Fibroblast of lung (primary cell): ENCODE measurements at regions not wholly inside any gene's neighbourhood (a gene's known extent, or its start where the extent isn't known, plus 50 kb on each side); places are given as distances from the start of the nearest gene placed in this dataset.

Source experiments
- DNase-seq, 2 donors: peaks; one replicate each; pipeline versions ENCODE4 v3.0.0 to v3.0.0-alpha.2; 2010; ENCODE audit warnings: low read depth in 2 of 2
- H2AFZ ChIP-seq: 2 replicates; pipeline ENCODE4 v1.5.1; 2012; ENCODE audit warnings: low read length, control low read depth, inconsistent platforms
- H3K27ac ChIP-seq: 2 replicates; pipeline ENCODE4 v1.5.1; 2011; ENCODE audit warnings: low read length, control low read depth; ENCODE audit not compliant: insufficient read depth
- H3K27me3 ChIP-seq: 2 replicates; pipeline ENCODE4 v1.5.1; 2011; ENCODE audit warnings: mild to moderate bottlenecking, low read length; ENCODE audit not compliant: control insufficient read depth, insufficient read depth
- H3K36me3 ChIP-seq: 2 replicates; pipeline ENCODE4 v1.5.1; 2011; ENCODE audit warnings: low read length; ENCODE audit not compliant: control insufficient read depth, insufficient read depth
- H3K4me1 ChIP-seq: 2 replicates; pipeline ENCODE4 v1.5.1; 2011; ENCODE audit warnings: low read length; ENCODE audit not compliant: control insufficient read depth, insufficient read depth; ENCODE audit errors: extremely low read depth
- H3K4me2 ChIP-seq: 2 replicates; pipeline ENCODE4 v1.5.1; 2011; ENCODE audit warnings: low read length, control low read depth; ENCODE audit not compliant: insufficient read depth; ENCODE audit errors: extremely low read depth
- H3K4me3 ChIP-seq, 4 experiments: fragments of 200-600 bp in 1 of 4; sonication (generic) in 1 of 4; replicated peaks in 1 of 4; 2 replicates each; pipeline ENCODE4 v1.5.1; 2011 to 2016; ENCODE audit warnings: low read length in 4 of 4, low read depth in 3 of 4, mild to moderate bottlenecking in 3 of 4, control low read depth in 2 of 4, inconsistent platforms in 1 of 4, mixed read lengths in 1 of 4; ENCODE audit not compliant: insufficient read depth in 1 of 4; ENCODE audit errors: control extremely low read depth in 1 of 4
- H3K79me2 ChIP-seq: 2 replicates; pipeline ENCODE4 v1.5.1; 2012; ENCODE audit warnings: mild to moderate bottlenecking, low read length, inconsistent platforms; ENCODE audit not compliant: control insufficient read depth, insufficient read depth
- H3K9ac ChIP-seq: 2 replicates; pipeline ENCODE4 v1.5.1; 2011; ENCODE audit warnings: mild to moderate bottlenecking, low read length, control low read depth; ENCODE audit not compliant: insufficient read depth
- H3K9me3 ChIP-seq: 2 replicates; pipeline ENCODE4 v1.5.1; 2012; ENCODE audit warnings: low read depth, low read length; ENCODE audit not compliant: control insufficient read depth, insufficient read depth
- H4K20me1 ChIP-seq: 2 replicates; pipeline ENCODE4 v1.5.1; 2011; ENCODE audit warnings: low read length; ENCODE audit not compliant: control insufficient read depth, insufficient read depth; ENCODE audit errors: extremely low read depth
- EZH2 ChIP-seq: IDR thresholded peaks from 2 replicates; pipeline ENCODE4 v1.5.1; 2012; ENCODE audit warnings: low read length, control low read depth, mild to moderate bottlenecking; ENCODE audit errors: missing control alignments
- TF ChIP-seq, protein P1 (sequence below), 2 donors: IDR thresholded peaks in 1 of 2; conservative IDR thresholded peaks in 1 of 2; 1 replicate in 1 of 2; 2 replicates in 1 of 2; pipeline ENCODE4 v1.5.1; 2011 to 2012; ENCODE audit warnings: low read length in 2 of 2, control low read depth in 1 of 2, inconsistent platforms in 1 of 2, low read depth in 1 of 2, mild to moderate bottlenecking in 1 of 2

- Histone ChIP-seq H3K27ac (no peak overlapping the region), H3K4me1 (no peaks in the 10 kb centered on the region), H3K9me3 (no peaks in the 10 kb centered on the region), H4K20me1 (no peaks in the 10 kb centered on the region), H3K79me2 (no peaks in the 10 kb centered on the region), H3K36me3 (no peaks in the 10 kb centered on the region), H2AFZ (no peak overlapping the region), H3K9ac (no peak overlapping the region), H3K27me3 (no peaks in the 10 kb centered on the region), H3K4me2 (no peak overlapping the region), H3K4me3 (no peak overlapping the region)
- DNase-seq = no peak
- TF ChIP-seq EZH2 = no peak
- TF ChIP-seq, protein P1, sequence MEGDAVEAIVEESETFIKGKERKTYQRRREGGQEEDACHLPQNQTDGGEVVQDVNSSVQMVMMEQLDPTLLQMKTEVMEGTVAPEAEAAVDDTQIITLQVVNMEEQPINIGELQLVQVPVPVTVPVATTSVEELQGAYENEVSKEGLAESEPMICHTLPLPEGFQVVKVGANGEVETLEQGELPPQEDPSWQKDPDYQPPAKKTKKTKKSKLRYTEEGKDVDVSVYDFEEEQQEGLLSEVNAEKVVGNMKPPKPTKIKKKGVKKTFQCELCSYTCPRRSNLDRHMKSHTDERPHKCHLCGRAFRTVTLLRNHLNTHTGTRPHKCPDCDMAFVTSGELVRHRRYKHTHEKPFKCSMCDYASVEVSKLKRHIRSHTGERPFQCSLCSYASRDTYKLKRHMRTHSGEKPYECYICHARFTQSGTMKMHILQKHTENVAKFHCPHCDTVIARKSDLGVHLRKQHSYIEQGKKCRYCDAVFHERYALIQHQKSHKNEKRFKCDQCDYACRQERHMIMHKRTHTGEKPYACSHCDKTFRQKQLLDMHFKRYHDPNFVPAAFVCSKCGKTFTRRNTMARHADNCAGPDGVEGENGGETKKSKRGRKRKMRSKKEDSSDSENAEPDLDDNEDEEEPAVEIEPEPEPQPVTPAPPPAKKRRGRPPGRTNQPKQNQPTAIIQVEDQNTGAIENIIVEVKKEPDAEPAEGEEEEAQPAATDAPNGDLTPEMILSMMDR (conservative IDR thresholded peaks at IDR 0.05 in 1 of 2, IDR thresholded peaks at IDR 0.05 in 1 of 2; ENCODE audit: low read depth in 1 of 2, low read length in 2 of 2) = no peak
Measured at GRCh38 chr2:16255120-16255519, 314.8 kb downstream of the MYCN start.

- Histone ChIP-seq H3K36me3 (no peaks in the 10 kb centered on the region), H4K20me1 (no peaks in the 10 kb centered on the region), H3K4me3 (no peak overlapping the region), H3K4me2 (no peak overlapping the region), H3K27ac (no peak overlapping the region), H2AFZ (no peak overlapping the region), H3K9me3 (no peaks in the 10 kb centered on the region), H3K79me2 (no peaks in the 10 kb centered on the region), H3K9ac (no peak overlapping the region), H3K27me3 (no peaks in the 10 kb centered on the region), H3K4me1 (no peaks in the 10 kb centered on the region)
- TF ChIP-seq EZH2 = no peak
- TF ChIP-seq, protein P1 (conservative IDR thresholded peaks at IDR 0.05 in 1 of 2, IDR thresholded peaks at IDR 0.05 in 1 of 2; ENCODE audit: low read depth in 1 of 2, low read length in 2 of 2) = no peak
- no peak for DNase-seq
Measured at GRCh38 chr2:16254356-16254965, 314.1 kb downstream of the MYCN start.

DNA sequence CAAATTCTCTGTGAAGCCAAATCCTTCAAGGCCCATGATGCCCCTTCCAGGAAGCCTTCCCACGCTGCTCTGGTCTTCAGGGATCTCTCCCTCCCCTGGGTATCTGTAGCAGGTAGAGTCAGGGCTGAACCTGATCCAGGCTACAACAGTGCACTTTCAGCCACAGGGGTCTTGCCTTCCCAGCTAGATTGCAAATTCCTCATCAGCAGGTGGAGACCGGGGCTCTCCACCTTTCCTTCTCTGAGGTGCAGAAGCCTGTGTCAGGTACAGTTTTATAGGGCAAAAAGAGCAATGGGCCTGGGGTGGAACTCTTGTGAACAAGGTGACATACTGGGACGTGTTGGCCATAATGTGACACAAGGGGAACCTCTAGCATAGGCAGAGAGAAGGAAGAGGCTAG, 312.9 kb downstream of the MYCN start:
- no peak for DNase-seq
- Histone ChIP-seq H3K4me3 (no peak overlapping the region), H3K9me3 (no peaks in the 10 kb centered on the region), H2AFZ (no peak overlapping the region), H3K4me2 (no peak overlapping the region), H3K27me3 (no peaks in the 10 kb centered on the region), H3K9ac (no peak overlapping the region), H3K79me2 (no peaks in the 10 kb centered on the region), H3K27ac (no peak overlapping the region), H3K36me3 (no peaks in the 10 kb centered on the region), H3K4me1 (no peaks in the 10 kb centered on the region), H4K20me1 (no peaks in the 10 kb centered on the region)
- TF ChIP-seq, protein P1 (conservative IDR thresholded peaks at IDR 0.05 in 1 of 2, IDR thresholded peaks at IDR 0.05 in 1 of 2; ENCODE audit: low read depth in 1 of 2, low read length in 2 of 2) = no peak
- TF ChIP-seq EZH2 = no peak
